ENCODE measurements at regions not wholly inside any gene's neighbourhood (a gene's known extent, or its start where the extent isn't known, plus 50 kb on each side); places are given as distances from the start of the nearest gene placed in this dataset.

DNA sequence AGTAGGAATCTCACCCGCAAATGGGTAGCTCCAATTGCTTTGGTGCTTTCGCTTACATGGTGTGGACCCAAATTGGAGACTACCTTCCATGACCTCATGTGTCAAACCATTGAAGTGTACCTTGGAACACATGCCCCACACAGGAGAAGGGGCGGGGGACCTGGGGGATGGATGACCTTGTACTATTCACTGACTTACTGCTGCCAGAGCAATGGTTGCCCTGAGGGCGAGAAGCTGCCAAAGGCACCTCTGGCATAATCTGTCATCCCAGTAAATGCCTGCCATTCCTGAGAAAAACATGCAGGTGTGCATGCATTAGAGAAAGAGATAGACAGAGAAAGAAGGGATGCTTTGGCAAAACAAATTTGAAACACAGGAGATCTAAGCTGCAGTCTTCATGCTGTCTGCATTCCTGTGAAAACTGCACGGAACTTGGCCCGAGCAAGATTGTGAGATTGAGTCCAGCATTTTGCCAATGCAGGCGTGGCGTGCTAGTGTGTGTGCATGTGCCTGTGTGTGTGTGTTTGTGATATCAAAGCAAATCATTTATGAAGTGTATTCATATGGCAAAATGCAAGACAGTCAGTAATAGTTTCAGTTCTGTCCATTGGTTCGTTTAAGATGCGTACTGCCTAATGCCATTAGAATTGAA lies 219.5 kb upstream of the MDFIC2 start:
- intact Hi-C loops (cut with DNase I; ENCODE audit: low total_unique reads) (loop anchor here (5.0 kb wide), 1 partner anchor 1120 kb away; no protein-coding TSS in a partner anchor), in situ Hi-C loops (cut with MboI; ENCODE audit: low sequenced_read_pairs in 4 of 4) (loop anchor here (25.0 kb wide), 4 partner anchors 555 to 1130 kb away; partner anchors contain the start of gene FOXP1 (in 1 of the 4))
- ATAC-seq, result no peak
- DNase-seq, result no peak
- no peaks in the 10 kb centered on the region for H3K9me3 ChIP-seq
- no peaks in the 10 kb centered on the region for H3K4me1 ChIP-seq
- no peak for TF ChIP-seq CTCF (IDR thresholded peaks at IDR 0.05 in 4 of 5, conservative IDR thresholded peaks at IDR 0.05 in 1 of 5)
- TF ChIP-seq POLR2A (IDR thresholded peaks at IDR 0.05), result no peak
- H3K27ac ChIP-seq, result no peak overlapping the region
- H3K36me3 ChIP-seq, result no peaks in the 10 kb centered on the region
- no peak overlapping the region for H3K4me3 ChIP-seq
- H3K27me3 ChIP-seq, result no peaks in the 10 kb centered on the region

DNA sequence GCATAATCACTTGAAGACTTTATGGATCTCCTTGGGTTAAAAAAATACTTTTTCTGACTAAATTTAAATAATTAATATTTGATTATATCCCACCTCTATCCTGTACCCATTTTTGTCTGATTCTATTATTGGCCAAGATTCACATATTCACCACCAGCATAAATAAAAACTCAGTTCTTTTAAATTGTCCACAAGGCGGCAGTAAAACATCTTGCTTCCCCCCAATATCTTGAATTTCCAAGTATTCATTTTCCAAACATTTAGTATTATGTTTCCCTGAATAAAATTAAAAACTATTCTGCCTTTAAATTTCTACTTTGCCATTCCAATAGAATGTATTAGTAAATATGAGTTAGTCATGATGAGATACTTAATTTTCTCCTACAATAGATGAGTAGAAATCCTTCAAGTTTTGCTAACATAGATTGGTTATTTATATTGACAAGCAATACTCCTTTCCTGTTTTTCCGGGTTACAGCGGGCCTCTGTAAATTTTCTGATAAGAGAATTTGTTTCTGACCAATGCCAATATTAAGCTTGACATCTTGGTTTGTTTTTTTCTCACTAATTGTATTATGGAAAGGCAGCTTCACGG lies 218.7 kb upstream of the MDFIC2 start:
- Histone ChIP-seq H3K27ac (no peak overlapping the region), H3K27me3 (no peaks in the 10 kb centered on the region), H3K36me3 (no peaks in the 10 kb centered on the region), H3K4me1 (no peaks in the 10 kb centered on the region), H3K4me3 (no peak overlapping the region), H3K9me3 (no peaks in the 10 kb centered on the region)
- intact Hi-C loops (cut with DNase I; ENCODE audit: low total_unique reads), result loop anchor here (5.0 kb wide), 1 partner anchor 1121 kb away; no protein-coding TSS in a partner anchor
- peak in 3 of 5 experiments; percentile 13 to 45 (median 37) for TF ChIP-seq CTCF (IDR thresholded peaks at IDR 0.05 in 4 of 5, conservative IDR thresholded peaks at IDR 0.05 in 1 of 5)
- TF ChIP-seq POLR2A (IDR thresholded peaks at IDR 0.05), result no peak
- in situ Hi-C loops (cut with MboI; ENCODE audit: low sequenced_read_pairs in 4 of 4), result loop anchor here (25.0 kb wide), 4 partner anchors 556 to 1131 kb away; partner anchors contain the start of gene FOXP1 (in 1 of the 4)
- no peak for DNase-seq
- ATAC-seq, result no peak

- DNase-seq (no peak), ATAC-seq (no peak)
- Histone ChIP-seq H3K4me3 (no peak overlapping the region), H3K4me1 (no peaks in the 10 kb centered on the region), H3K27ac (no peak overlapping the region), H3K27me3 (no peaks in the 10 kb centered on the region), H3K36me3 (no peaks in the 10 kb centered on the region), H3K9me3 (no peaks in the 10 kb centered on the region)
- TF ChIP-seq CTCF (IDR thresholded peaks at IDR 0.05 in 4 of 5, conservative IDR thresholded peaks at IDR 0.05 in 1 of 5), result no peak
- no peak for TF ChIP-seq POLR2A (IDR thresholded peaks at IDR 0.05)
- intact Hi-C loops (cut with DNase I; ENCODE audit: low total_unique reads), result loop anchor here (5.0 kb wide), 1 partner anchor 1122 kb away; no protein-coding TSS in a partner anchor
- in situ Hi-C loops (cut with MboI; ENCODE audit: low sequenced_read_pairs in 4 of 4), result loop anchor here (25.0 kb wide), 4 partner anchors 557 to 1132 kb away; partner anchors contain the start of gene FOXP1 (in 1 of the 4)
Measured at GRCh38 chr3:70530626-70531025, 218.2 kb upstream of the MDFIC2 start.

DNA sequence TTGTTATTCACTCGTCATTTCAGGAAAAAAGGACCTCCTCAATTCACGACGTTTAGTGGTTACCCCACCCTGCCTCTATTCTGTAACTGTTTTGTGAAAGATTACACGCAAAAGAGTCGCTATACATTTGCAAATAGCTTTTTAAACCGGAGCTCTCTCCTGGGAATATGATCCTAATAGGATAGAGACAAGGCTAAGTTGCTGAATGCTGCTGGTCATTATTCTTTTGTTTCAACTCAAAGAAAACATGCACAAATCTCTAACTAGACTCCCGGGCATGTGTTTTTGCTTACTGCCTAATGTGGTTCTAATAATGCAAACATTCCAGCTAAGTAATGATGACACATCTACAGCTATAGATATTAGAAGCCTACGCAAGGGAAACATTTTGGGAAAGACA lies 214.6 kb upstream of the MDFIC2 start:
- TF ChIP-seq POLR2A (IDR thresholded peaks at IDR 0.05) (no peak), CTCF (IDR thresholded peaks at IDR 0.05 in 4 of 5, conservative IDR thresholded peaks at IDR 0.05 in 1 of 5) (no peak)
- in situ Hi-C loops (cut with MboI; ENCODE audit: low sequenced_read_pairs in 4 of 4), result loop anchor here (25.0 kb wide), 4 partner anchors 560 to 1135 kb away; partner anchors contain the start of gene FOXP1 (in 1 of the 4)
- H3K27me3 ChIP-seq, result no peaks in the 10 kb centered on the region
- H3K36me3 ChIP-seq, result no peaks in the 10 kb centered on the region
- H3K27ac ChIP-seq, result no peak overlapping the region
- no peak for ATAC-seq
- DNase-seq, result no peak
- no peaks in the 10 kb centered on the region for H3K4me1 ChIP-seq
- intact Hi-C loops (cut with DNase I; ENCODE audit: low total_unique reads), result no loop called here
- no peaks in the 10 kb centered on the region for H3K9me3 ChIP-seq
- H3K4me3 ChIP-seq, result no peak overlapping the region

Measured in gastrocnemius medialis (tissue), 4 donors.